Ishikawa (cell line): ENCODE measurements at regions not wholly inside any gene's neighbourhood (a gene's known extent, or its start where the extent isn't known, plus 50 kb on each side); places are given as distances from the start of the nearest gene placed in this dataset.

Experiments
- CEBPB ChIP-seq: IDR thresholded peaks from 2 replicates; pipeline ENCODE4 v1.6.1; 2012
- CREB1 ChIP-seq: IDR thresholded peaks from 2 replicates; pipeline ENCODE4 v1.6.1; 2012; ENCODE audit warnings: low read depth
- EGR1 ChIP-seq: IDR thresholded peaks from 2 replicates; pipeline ENCODE4 v1.6.1; 2012
- EP300 ChIP-seq: IDR thresholded peaks from 2 replicates; pipeline ENCODE4 v1.6.1; 2012; ENCODE audit warnings: borderline replicate concordance
- NFIC ChIP-seq: IDR thresholded peaks from 2 replicates; pipeline ENCODE4 v1.6.1; 2012
- RAD21 ChIP-seq: IDR thresholded peaks from 2 replicates; pipeline ENCODE4 v1.6.1; 2012; ENCODE audit warnings: low read depth
- TAF1 ChIP-seq: IDR thresholded peaks from 2 replicates; pipeline ENCODE4 v1.6.1; 2012; ENCODE audit warnings: low read depth, mild to moderate bottlenecking
- TCF12 ChIP-seq: IDR thresholded peaks from 2 replicates; pipeline ENCODE4 v1.6.1; 2012; ENCODE audit warnings: low read depth
- TEAD4 ChIP-seq: IDR thresholded peaks from 2 replicates; pipeline ENCODE4 v1.6.1; 2012
- YY1 ChIP-seq: IDR thresholded peaks from 2 replicates; pipeline ENCODE4 v1.6.1; 2012; ENCODE audit warnings: low read depth
- TF ChIP-seq, protein P1 (sequence below): IDR thresholded peaks from 2 replicates; pipeline ENCODE4 v1.6.1; 2012
- TF ChIP-seq, protein P2 (sequence below): IDR thresholded peaks from 2 replicates; pipeline ENCODE4 v1.6.1; 2012
- TF ChIP-seq, protein P3 (sequence below): IDR thresholded peaks from 2 replicates; pipeline ENCODE4 v1.6.1; 2012; ENCODE audit warnings: low read depth, mild to moderate bottlenecking

DNA sequence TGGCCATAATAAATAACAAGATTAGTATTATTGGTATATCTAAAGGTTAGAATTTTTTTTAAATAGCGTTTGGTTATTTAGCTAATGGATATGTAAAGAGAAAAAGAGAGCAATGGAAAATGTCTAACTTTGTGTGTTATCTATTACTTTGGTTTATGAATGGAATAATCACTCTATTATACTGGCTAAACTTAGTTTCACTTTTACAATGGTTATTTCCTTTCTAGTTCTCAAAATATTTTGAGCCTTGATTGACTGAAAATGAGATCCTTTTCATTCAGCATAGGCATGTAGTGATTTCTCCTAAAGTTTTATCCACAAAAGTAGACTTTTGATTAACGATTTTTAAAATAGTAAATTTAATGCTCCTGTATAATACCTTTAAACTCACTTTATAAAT, 51.6 kb upstream of the MLIP start:
- no peak for TF ChIP-seq CREB1
- no peak for TF ChIP-seq NFIC
- no peak for TF ChIP-seq RAD21
- TF ChIP-seq TEAD4: no peak
- TF ChIP-seq TCF12: no peak
- no peak for TF ChIP-seq CEBPB
- no peak for TF ChIP-seq TAF1
- no peak for TF ChIP-seq EGR1
- TF ChIP-seq, protein P1, sequence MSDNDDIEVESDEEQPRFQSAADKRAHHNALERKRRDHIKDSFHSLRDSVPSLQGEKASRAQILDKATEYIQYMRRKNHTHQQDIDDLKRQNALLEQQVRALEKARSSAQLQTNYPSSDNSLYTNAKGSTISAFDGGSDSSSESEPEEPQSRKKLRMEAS: no peak
- TF ChIP-seq YY1: no peak
- TF ChIP-seq EP300: no peak
- TF ChIP-seq, protein P2, sequence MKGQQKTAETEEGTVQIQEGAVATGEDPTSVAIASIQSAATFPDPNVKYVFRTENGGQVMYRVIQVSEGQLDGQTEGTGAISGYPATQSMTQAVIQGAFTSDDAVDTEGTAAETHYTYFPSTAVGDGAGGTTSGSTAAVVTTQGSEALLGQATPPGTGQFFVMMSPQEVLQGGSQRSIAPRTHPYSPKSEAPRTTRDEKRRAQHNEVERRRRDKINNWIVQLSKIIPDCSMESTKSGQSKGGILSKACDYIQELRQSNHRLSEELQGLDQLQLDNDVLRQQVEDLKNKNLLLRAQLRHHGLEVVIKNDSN: no peak
- TF ChIP-seq, protein P3, sequence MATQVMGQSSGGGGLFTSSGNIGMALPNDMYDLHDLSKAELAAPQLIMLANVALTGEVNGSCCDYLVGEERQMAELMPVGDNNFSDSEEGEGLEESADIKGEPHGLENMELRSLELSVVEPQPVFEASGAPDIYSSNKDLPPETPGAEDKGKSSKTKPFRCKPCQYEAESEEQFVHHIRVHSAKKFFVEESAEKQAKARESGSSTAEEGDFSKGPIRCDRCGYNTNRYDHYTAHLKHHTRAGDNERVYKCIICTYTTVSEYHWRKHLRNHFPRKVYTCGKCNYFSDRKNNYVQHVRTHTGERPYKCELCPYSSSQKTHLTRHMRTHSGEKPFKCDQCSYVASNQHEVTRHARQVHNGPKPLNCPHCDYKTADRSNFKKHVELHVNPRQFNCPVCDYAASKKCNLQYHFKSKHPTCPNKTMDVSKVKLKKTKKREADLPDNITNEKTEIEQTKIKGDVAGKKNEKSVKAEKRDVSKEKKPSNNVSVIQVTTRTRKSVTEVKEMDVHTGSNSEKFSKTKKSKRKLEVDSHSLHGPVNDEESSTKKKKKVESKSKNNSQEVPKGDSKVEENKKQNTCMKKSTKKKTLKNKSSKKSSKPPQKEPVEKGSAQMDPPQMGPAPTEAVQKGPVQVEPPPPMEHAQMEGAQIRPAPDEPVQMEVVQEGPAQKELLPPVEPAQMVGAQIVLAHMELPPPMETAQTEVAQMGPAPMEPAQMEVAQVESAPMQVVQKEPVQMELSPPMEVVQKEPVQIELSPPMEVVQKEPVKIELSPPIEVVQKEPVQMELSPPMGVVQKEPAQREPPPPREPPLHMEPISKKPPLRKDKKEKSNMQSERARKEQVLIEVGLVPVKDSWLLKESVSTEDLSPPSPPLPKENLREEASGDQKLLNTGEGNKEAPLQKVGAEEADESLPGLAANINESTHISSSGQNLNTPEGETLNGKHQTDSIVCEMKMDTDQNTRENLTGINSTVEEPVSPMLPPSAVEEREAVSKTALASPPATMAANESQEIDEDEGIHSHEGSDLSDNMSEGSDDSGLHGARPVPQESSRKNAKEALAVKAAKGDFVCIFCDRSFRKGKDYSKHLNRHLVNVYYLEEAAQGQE: no peak
